Endothelial cell of umbilical vein (primary cell): ENCODE measurements at regions not wholly inside any gene's neighbourhood (a gene's known extent, or its start where the extent isn't known, plus 50 kb on each side); places are given as distances from the start of the nearest gene placed in this dataset.

Source experiments
- BruUV-seq: library from RNA; stranded (reverse); fragments of 400-500 nt; replicated peaks from 2 replicates; lab custom pipeline; 2021; lab: Mats Ljungman, UMichigan
- CTCF ChIA-PET: fragments of 300-600, 350-600 bp; sonication (Branson Sonifier 250); formaldehyde crosslinking; loops from one replicate; lab custom pipeline; 2021; ENCODE audit warnings: antibody characterized with exemption, inconsistent platforms; lab: Charles Lee
- POLR2A ChIA-PET: fragments of 300-600, 350-600 bp; sonication (Branson Sonifier 250); formaldehyde crosslinking; loops from one replicate; lab custom pipeline; 2021; ENCODE audit warnings: antibody characterized with exemption, inconsistent platforms; lab: Charles Lee
- DNase-seq: peaks from one replicate; pipeline ENCODE4 v3.0.0-alpha.2; 2011; ENCODE audit warnings: low read depth, low spot score
- FAIRE-seq: peaks from 2 replicates; lab custom pipeline; 2011; peaks lifted over from hg19 to GRCh38; lab: Jason Lieb, UNC
- H2AFZ ChIP-seq: 2 replicates; pipeline ENCODE4 v1.6.0; 2012; ENCODE audit warnings: low read depth, low read length, control low read depth, inconsistent platforms
- H3K27ac ChIP-seq: 2 replicates; pipeline ENCODE4 v1.5.1; 2011; ENCODE audit warnings: low read depth, mild to moderate bottlenecking, control low read depth, low read length, moderate library complexity; ENCODE audit not compliant: insufficient read depth
- H3K27me3 ChIP-seq, 2 experiments: 2 replicates each; pipeline versions ENCODE4 v1.6.0 to v1.6.1; 2011; ENCODE audit warnings: low read length in 2 of 2, mixed read lengths in 1 of 2; ENCODE audit not compliant: control insufficient read depth in 2 of 2, insufficient read depth in 2 of 2
- H3K36me3 ChIP-seq, 2 experiments: 2 replicates in 1 of 2; 3 replicates in 1 of 2; pipeline ENCODE4 v1.5.1; 2011; ENCODE audit warnings: low read length in 2 of 2, mild to moderate bottlenecking in 1 of 2, moderate library complexity in 1 of 2; ENCODE audit not compliant: control insufficient read depth in 2 of 2, insufficient read depth in 2 of 2; ENCODE audit errors: extremely low read depth in 1 of 2
- H3K4me1 ChIP-seq: 3 replicates; pipeline ENCODE4 v1.5.1; 2011; ENCODE audit warnings: mild to moderate bottlenecking, low read length; ENCODE audit not compliant: control insufficient read depth, insufficient read depth; ENCODE audit errors: extremely low read depth
- H3K4me2 ChIP-seq: 2 replicates; pipeline ENCODE4 v1.6.1; 2011; ENCODE audit warnings: low read length, control low read depth, mixed read lengths; ENCODE audit not compliant: insufficient read depth
- H3K4me3 ChIP-seq, 3 experiments: fragments of 200-600 bp in 1 of 3; sonication (generic), shearing (Covaris generic) in 1 of 3; replicated peaks in 1 of 3; 2 replicates each; pipeline ENCODE4 v1.5.1; 2011 to 2016; ENCODE audit warnings: control low read depth in 3 of 3, low read length in 3 of 3, mild to moderate bottlenecking in 2 of 3, inconsistent platforms in 1 of 3, low read depth in 1 of 3, moderate library complexity in 1 of 3; ENCODE audit not compliant: insufficient read depth in 1 of 3
- H3K79me2 ChIP-seq: 2 replicates; pipeline ENCODE4 v1.6.0; 2012; ENCODE audit warnings: low read length, inconsistent platforms; ENCODE audit not compliant: control insufficient read depth, insufficient read depth
- H3K9ac ChIP-seq: replicated peaks from 2 replicates; pipeline ENCODE3; 2011; ENCODE audit warnings: low read length, control low read depth; ENCODE audit not compliant: insufficient read depth; ENCODE audit errors: extremely low read depth
- H3K9me1 ChIP-seq: replicated peaks from 3 replicates; pipeline ENCODE4 v1.6.0; 2011; ENCODE audit warnings: mild to moderate bottlenecking, low read length; ENCODE audit not compliant: control insufficient read depth, insufficient read depth; ENCODE audit errors: extremely low read depth
- H3K9me3 ChIP-seq: replicated peaks from 2 replicates; pipeline ENCODE4 v1.5.1; 2012; ENCODE audit warnings: low read length, inconsistent platforms; ENCODE audit not compliant: control insufficient read depth, insufficient read depth
- H4K20me1 ChIP-seq: replicated peaks from 2 replicates; pipeline ENCODE3; 2011; ENCODE audit warnings: mild to moderate bottlenecking, low read length; ENCODE audit not compliant: control insufficient read depth, insufficient read depth; ENCODE audit errors: extremely low read depth
- EZH2 ChIP-seq: IDR thresholded peaks from 2 replicates; pipeline ENCODE4 v1.6.1; 2012; ENCODE audit warnings: borderline replicate concordance, low read depth, mild to moderate bottlenecking, moderate library complexity, low read length, inconsistent platforms; ENCODE audit not compliant: severe bottlenecking
- FOS ChIP-seq: IDR thresholded peaks from 2 replicates; pipeline ENCODE4 v1.6.1; 2011; ENCODE audit warnings: mild to moderate bottlenecking, low read length, moderate library complexity, borderline replicate concordance; ENCODE audit not compliant: insufficient read depth
- GATA2 ChIP-seq: IDR thresholded peaks from 2 replicates; pipeline ENCODE4 v1.7.0; 2011; ENCODE audit warnings: low read depth, mild to moderate bottlenecking, moderate library complexity, mixed read lengths, low read length; ENCODE audit not compliant: insufficient read length, insufficient read depth
- JUN ChIP-seq: IDR thresholded peaks from 2 replicates; pipeline ENCODE4 v1.6.1; 2011; ENCODE audit warnings: borderline replicate concordance, low read depth; ENCODE audit not compliant: insufficient read length, insufficient read depth
- MYC ChIP-seq: IDR thresholded peaks from one replicate; pipeline ENCODE4 v1.6.1; 2011; ENCODE audit warnings: mild to moderate bottlenecking, low read depth, low read length
- POLR2A ChIP-seq: IDR thresholded peaks from 2 replicates; pipeline ENCODE4 v1.6.1; 2012; ENCODE audit warnings: low read depth, mild to moderate bottlenecking, control low read depth, low read length
- POLR2AphosphoS5 ChIP-seq: IDR thresholded peaks from 2 replicates; pipeline ENCODE4 v1.6.1; 2012; ENCODE audit warnings: low read depth, mild to moderate bottlenecking, control low read depth, low read length, moderate library complexity; ENCODE audit not compliant: insufficient read depth
- dilution Hi-C: fragments of 300-500 bp; cut with MboI; formaldehyde crosslinking; loops from one replicate; pipeline ENCODE4 v1.15.0; 2019; ENCODE audit warnings: low sequenced_read_pairs; ENCODE audit not compliant: extremely low pct_ligation_motif_present
- intact Hi-C: fragments of 100-400 bp; cut with micrococcal nuclease; formaldehyde crosslinking; loops from one replicate; pipeline ENCODE4 v1.10.0; 2022
- TF ChIP-seq, protein P1 (sequence below): IDR thresholded peaks from 2 replicates; pipeline ENCODE4 v1.6.1; 2011; ENCODE audit not compliant: insufficient read depth, insufficient read length
- TF ChIP-seq, protein P2 (sequence below), 2 donors: IDR thresholded peaks; 1 replicate in 1 of 2; 2 replicates in 1 of 2; pipeline ENCODE4 v1.5.1; 2011; ENCODE audit warnings: low read length in 2 of 2, mild to moderate bottlenecking in 2 of 2, moderate library complexity in 2 of 2, control low read depth in 1 of 2, inconsistent platforms in 1 of 2, low read depth in 1 of 2; ENCODE audit not compliant: insufficient read depth in 1 of 2; ENCODE audit errors: extremely low read depth in 1 of 2

DNA sequence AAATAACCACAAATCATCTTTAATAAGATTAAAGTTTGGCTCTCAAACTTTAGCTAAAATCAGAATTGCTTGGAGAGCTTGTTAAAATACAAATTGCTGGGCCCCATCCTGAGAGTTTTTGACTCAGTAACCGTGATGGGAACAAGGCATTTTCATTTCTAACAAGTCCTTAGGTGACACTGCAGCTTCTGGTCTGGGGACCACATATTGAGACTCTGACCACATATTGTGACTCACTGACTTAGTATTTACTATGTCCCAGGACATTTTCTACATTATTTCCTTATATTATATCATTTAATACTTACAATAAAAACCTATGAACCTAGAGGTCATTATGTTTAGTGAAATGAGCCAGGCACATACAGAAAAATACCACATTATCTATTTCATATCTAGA lies 164.5 kb downstream of the ZMAT3 start:
- CTCF ChIA-PET: no interaction called here

More for the DNA sequence above, 164.5 kb downstream of the ZMAT3 start:
- Histone ChIP-seq H3K9ac (no peak overlapping the region), H4K20me1 (no peaks in the 10 kb centered on the region), H2AFZ (no peak overlapping the region), H3K9me3 (no peaks in the 10 kb centered on the region), H3K27ac (no peak overlapping the region), H3K36me3 (no peaks in the 10 kb centered on the region), H3K79me2 (no peaks in the 10 kb centered on the region), H3K4me2 (no peak overlapping the region), H3K4me1 (no peaks in the 10 kb centered on the region), H3K27me3 (no peaks in the 10 kb centered on the region), H3K9me1 (no peaks in the 10 kb centered on the region), H3K4me3 (no peak overlapping the region)
- FAIRE-seq (no peak), DNase-seq (no peak)
- intact Hi-C loops: no loop called here
- POLR2A ChIA-PET: no interaction called here
- dilution Hi-C loops: no loop called here
- no peak for TF ChIP-seq POLR2A
- no peak for TF ChIP-seq GATA2
- no peak for TF ChIP-seq JUN
- no peak for TF ChIP-seq MYC
- TF ChIP-seq, protein P1, sequence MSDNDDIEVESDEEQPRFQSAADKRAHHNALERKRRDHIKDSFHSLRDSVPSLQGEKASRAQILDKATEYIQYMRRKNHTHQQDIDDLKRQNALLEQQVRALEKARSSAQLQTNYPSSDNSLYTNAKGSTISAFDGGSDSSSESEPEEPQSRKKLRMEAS: no peak
- no peak for TF ChIP-seq POLR2AphosphoS5
- no peak for TF ChIP-seq FOS
- TF ChIP-seq, protein P2, sequence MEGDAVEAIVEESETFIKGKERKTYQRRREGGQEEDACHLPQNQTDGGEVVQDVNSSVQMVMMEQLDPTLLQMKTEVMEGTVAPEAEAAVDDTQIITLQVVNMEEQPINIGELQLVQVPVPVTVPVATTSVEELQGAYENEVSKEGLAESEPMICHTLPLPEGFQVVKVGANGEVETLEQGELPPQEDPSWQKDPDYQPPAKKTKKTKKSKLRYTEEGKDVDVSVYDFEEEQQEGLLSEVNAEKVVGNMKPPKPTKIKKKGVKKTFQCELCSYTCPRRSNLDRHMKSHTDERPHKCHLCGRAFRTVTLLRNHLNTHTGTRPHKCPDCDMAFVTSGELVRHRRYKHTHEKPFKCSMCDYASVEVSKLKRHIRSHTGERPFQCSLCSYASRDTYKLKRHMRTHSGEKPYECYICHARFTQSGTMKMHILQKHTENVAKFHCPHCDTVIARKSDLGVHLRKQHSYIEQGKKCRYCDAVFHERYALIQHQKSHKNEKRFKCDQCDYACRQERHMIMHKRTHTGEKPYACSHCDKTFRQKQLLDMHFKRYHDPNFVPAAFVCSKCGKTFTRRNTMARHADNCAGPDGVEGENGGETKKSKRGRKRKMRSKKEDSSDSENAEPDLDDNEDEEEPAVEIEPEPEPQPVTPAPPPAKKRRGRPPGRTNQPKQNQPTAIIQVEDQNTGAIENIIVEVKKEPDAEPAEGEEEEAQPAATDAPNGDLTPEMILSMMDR (IDR thresholded peaks at IDR 0.05; ENCODE audit: extremely low read depth in 1 of 2, insufficient read depth in 1 of 2, low read depth in 1 of 2, low read length in 2 of 2): no peak
- no peak for TF ChIP-seq EZH2
- BruUV-seq: no TSS peak
